GM23338 (cell line): ENCODE measurements at regions not wholly inside any gene's neighbourhood (a gene's known extent, or its start where the extent isn't known, plus 50 kb on each side); places are given as distances from the start of the nearest gene placed in this dataset.
"Not testable (repeated sequence)": the region's sequence is repeated elsewhere in the genome, so short reads cannot be mapped to it uniquely, and the experiment has no call there.

Experiments used
- CREB1 ChIP-seq: fragments of 250-450 bp; sonication (Bioruptor Pico); IDR thresholded peaks from 2 replicates; pipeline ENCODE4 v1.5.0; 2020; ENCODE audit warnings: low read depth, mild to moderate bottlenecking, moderate library complexity
- EZH2 ChIP-seq: fragments of 200-600 bp; sonication (generic); IDR thresholded peaks from one replicate; pipeline ENCODE4 v1.8.0; 2017; ENCODE audit warnings: antibody characterized with exemption, mild to moderate bottlenecking, low read depth; ENCODE audit not compliant: unreplicated experiment
- JUNB ChIP-seq: IDR thresholded peaks from one replicate; pipeline ENCODE4 v1.6.1; 2016; ENCODE audit warnings: antibody characterized with exemption; ENCODE audit not compliant: unreplicated experiment
- POLR2AphosphoS5 ChIP-seq: IDR thresholded peaks from 2 replicates; pipeline ENCODE4 v1.6.1; 2016; ENCODE audit warnings: antibody characterized with exemption, low read depth
- ZNF114 ChIP-seq: fragments of 250-450 bp; sonication (Bioruptor Pico); IDR thresholded peaks from 2 replicates; pipeline ENCODE4 v1.5.0; 2020; ENCODE audit warnings: mild to moderate bottlenecking, moderate library complexity
- TF ChIP-seq, protein P1 (sequence below), 2 experiments: fragments of 200-600 bp in 1 of 2; sonication (generic) in 1 of 2; conservative IDR thresholded peaks; 2 replicates each; pipeline versions ENCODE4 v1.5.1 to v1.6.1; 2016 to 2017; ENCODE audit warnings: antibody characterized with exemption in 2 of 2, low read depth in 2 of 2, mild to moderate bottlenecking in 2 of 2, moderate library complexity in 1 of 2
- TF ChIP-seq, protein P2 (sequence below): IDR thresholded peaks from one replicate; pipeline ENCODE4 v1.6.1; 2018; ENCODE audit warnings: antibody characterized with exemption; ENCODE audit not compliant: unreplicated experiment
- TF ChIP-seq, protein P3 (sequence below): IDR thresholded peaks from 2 replicates; pipeline ENCODE4 v1.6.1; 2016; ENCODE audit warnings: antibody characterized with exemption

DNA sequence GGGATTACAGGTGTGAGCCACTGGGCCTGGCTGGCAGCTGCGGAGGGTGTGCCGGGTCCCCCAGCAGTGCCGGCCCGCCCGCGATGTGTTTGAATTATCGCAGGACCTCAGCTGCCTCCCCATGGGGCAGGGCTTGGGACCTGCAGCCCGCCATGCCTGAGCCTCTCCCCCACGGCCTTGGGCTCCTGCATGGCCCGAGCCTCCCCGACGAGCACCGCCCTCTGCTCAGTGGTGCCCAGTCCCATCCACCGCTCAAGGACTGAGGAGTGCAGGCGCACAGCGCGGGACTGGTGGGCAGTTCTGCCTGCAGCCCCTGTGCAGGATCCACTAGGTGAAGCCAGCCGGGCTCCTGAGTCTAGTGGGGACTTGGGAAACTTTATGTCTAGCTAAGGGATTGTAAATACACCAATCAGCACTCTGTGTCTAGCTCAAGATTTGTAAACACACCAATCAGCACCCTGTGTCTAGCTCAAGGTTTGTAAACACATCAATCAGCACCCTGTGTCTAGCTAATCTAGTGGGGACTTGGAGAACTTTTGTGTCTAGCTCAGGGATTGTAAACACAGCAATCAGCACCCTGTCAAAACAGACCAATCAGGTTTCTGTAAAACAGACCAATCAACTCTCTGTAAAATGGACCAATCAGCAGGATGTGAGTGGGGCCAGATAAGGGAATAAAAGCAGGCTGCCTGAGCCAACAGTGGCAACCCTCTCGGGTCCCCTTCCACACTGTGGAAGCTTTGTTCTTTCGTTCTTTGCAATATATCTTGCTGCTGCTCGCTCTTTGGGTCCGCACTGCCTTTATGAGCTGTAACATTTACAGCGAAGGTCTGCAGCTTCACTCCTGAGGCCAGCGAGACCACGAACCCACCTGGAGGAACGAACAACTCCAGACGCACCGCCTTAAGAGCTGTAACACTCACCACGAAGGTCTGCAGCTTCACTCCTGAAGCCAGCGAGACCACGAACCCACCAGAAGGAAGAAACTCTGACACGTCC lies 287.8 kb downstream of the ALG10 start:
- TF ChIP-seq, protein P1, sequence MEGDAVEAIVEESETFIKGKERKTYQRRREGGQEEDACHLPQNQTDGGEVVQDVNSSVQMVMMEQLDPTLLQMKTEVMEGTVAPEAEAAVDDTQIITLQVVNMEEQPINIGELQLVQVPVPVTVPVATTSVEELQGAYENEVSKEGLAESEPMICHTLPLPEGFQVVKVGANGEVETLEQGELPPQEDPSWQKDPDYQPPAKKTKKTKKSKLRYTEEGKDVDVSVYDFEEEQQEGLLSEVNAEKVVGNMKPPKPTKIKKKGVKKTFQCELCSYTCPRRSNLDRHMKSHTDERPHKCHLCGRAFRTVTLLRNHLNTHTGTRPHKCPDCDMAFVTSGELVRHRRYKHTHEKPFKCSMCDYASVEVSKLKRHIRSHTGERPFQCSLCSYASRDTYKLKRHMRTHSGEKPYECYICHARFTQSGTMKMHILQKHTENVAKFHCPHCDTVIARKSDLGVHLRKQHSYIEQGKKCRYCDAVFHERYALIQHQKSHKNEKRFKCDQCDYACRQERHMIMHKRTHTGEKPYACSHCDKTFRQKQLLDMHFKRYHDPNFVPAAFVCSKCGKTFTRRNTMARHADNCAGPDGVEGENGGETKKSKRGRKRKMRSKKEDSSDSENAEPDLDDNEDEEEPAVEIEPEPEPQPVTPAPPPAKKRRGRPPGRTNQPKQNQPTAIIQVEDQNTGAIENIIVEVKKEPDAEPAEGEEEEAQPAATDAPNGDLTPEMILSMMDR (conservative IDR thresholded peaks at IDR 0.05; ENCODE audit: low read depth in 2 of 2) = not testable (repeated sequence)
- not testable (repeated sequence) for TF ChIP-seq POLR2AphosphoS5; CREB1 (CRISPR knock-in tag); EZH2; ZNF114 (CRISPR knock-in tag); JUNB
- TF ChIP-seq, protein P2, sequence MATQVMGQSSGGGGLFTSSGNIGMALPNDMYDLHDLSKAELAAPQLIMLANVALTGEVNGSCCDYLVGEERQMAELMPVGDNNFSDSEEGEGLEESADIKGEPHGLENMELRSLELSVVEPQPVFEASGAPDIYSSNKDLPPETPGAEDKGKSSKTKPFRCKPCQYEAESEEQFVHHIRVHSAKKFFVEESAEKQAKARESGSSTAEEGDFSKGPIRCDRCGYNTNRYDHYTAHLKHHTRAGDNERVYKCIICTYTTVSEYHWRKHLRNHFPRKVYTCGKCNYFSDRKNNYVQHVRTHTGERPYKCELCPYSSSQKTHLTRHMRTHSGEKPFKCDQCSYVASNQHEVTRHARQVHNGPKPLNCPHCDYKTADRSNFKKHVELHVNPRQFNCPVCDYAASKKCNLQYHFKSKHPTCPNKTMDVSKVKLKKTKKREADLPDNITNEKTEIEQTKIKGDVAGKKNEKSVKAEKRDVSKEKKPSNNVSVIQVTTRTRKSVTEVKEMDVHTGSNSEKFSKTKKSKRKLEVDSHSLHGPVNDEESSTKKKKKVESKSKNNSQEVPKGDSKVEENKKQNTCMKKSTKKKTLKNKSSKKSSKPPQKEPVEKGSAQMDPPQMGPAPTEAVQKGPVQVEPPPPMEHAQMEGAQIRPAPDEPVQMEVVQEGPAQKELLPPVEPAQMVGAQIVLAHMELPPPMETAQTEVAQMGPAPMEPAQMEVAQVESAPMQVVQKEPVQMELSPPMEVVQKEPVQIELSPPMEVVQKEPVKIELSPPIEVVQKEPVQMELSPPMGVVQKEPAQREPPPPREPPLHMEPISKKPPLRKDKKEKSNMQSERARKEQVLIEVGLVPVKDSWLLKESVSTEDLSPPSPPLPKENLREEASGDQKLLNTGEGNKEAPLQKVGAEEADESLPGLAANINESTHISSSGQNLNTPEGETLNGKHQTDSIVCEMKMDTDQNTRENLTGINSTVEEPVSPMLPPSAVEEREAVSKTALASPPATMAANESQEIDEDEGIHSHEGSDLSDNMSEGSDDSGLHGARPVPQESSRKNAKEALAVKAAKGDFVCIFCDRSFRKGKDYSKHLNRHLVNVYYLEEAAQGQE = not testable (repeated sequence)
- TF ChIP-seq, protein P3, sequence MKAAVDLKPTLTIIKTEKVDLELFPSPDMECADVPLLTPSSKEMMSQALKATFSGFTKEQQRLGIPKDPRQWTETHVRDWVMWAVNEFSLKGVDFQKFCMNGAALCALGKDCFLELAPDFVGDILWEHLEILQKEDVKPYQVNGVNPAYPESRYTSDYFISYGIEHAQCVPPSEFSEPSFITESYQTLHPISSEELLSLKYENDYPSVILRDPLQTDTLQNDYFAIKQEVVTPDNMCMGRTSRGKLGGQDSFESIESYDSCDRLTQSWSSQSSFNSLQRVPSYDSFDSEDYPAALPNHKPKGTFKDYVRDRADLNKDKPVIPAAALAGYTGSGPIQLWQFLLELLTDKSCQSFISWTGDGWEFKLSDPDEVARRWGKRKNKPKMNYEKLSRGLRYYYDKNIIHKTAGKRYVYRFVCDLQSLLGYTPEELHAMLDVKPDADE = not testable (repeated sequence)
